ENCODE measurements at regions not wholly inside any gene's neighbourhood (a gene's known extent, or its start where the extent isn't known, plus 50 kb on each side); places are given as distances from the start of the nearest gene placed in this dataset.

DNA sequence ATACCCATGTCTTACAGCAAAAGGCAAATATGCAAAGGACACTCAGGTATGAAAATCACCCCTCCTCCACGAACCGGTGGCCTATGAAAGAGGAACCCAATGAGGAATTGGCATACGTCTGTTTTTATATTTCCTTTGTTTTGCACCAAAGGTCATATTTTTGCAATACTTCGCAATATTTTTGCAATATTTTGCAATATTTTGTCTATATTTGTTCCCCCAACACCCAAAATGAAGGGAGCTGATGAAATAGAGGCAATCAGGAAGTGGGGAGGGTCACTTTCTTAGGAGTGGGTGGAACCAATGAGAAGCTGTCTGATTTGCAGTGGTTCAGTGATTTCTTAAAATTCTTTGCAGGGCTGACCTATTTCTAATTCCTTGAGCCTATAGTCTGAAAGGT lies 296.8 kb upstream of the TSHZ2 start:
- intact Hi-C loops (cut with micrococcal nuclease), result no loop called here
- Histone ChIP-seq H3F3A (ENCODE audit: low read length, unreplicated experiment) (no peaks in the 10 kb centered on the region), H4K20me1 (ENCODE audit: low read length) (no peaks in the 10 kb centered on the region), H3K79me2 (ENCODE audit: low read length) (no peaks in the 10 kb centered on the region), H3K4me3 (ENCODE audit: low read length) (no peak overlapping the region), H3K9ac (ENCODE audit: low read length) (no peak overlapping the region), H3K36me3 (ENCODE audit: low read depth, low read length) (no peaks in the 10 kb centered on the region), H3K27me3 (ENCODE audit: low read length) (no peaks in the 10 kb centered on the region), H3K9me3 (ENCODE audit: low read length) (peaks cover 21% of the 10 kb centered on the region), H3K27ac (ENCODE audit: low read length) (no peak overlapping the region), H2AFZ (ENCODE audit: low read length) (no peak overlapping the region), H3K4me2 (ENCODE audit: low read length) (no peak overlapping the region), H3K4me1 (ENCODE audit: insufficient read depth, low read length) (no peaks in the 10 kb centered on the region), H3K9me2 (replicated peaks; ENCODE audit: low read length) (no peaks in the 10 kb centered on the region)
- POLR2A ChIA-PET (ENCODE audit: unreplicated experiment), result no interaction called here
- TF ChIP-seq, protein P1, sequence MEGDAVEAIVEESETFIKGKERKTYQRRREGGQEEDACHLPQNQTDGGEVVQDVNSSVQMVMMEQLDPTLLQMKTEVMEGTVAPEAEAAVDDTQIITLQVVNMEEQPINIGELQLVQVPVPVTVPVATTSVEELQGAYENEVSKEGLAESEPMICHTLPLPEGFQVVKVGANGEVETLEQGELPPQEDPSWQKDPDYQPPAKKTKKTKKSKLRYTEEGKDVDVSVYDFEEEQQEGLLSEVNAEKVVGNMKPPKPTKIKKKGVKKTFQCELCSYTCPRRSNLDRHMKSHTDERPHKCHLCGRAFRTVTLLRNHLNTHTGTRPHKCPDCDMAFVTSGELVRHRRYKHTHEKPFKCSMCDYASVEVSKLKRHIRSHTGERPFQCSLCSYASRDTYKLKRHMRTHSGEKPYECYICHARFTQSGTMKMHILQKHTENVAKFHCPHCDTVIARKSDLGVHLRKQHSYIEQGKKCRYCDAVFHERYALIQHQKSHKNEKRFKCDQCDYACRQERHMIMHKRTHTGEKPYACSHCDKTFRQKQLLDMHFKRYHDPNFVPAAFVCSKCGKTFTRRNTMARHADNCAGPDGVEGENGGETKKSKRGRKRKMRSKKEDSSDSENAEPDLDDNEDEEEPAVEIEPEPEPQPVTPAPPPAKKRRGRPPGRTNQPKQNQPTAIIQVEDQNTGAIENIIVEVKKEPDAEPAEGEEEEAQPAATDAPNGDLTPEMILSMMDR (conservative IDR thresholded peaks at IDR 0.05; ENCODE audit: low read depth, low read length), result no peak
- TF ChIP-seq EZH2 (IDR thresholded peaks at IDR 0.05; ENCODE audit: low read length, unreplicated experiment) (no peak), EZH2phosphoT487 (IDR thresholded peaks at IDR 0.05; ENCODE audit: borderline replicate concordance, low read length) (no peak)
- ATAC-seq (no peak), DNase-seq (no peak)
- CTCF ChIA-PET, result no interaction called here
- BruUV-seq (replicated peaks), result no TSS peak

DNA sequence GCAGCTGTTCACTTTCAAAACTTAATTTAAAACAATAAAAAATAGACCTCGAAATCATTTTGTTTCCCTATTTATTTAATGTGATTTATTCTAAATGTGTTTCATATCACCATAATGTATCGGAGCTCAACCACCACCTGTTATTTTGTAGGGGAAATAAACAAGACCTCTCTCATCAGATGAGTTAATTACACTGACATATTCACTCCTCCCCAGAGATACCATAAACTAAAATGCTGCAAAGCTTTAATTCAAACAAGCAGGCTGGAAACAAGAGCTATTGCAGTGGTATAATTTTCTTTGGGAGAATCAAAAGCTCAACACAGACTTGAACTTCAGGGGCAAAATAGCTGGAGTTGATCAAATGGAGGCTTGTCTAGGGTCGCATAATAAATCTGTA lies 303.5 kb upstream of the TSHZ2 start:
- no peaks in the 10 kb centered on the region for H3K36me3 ChIP-seq (ENCODE audit: low read depth, low read length)
- no peaks in the 10 kb centered on the region for H3K27me3 ChIP-seq (ENCODE audit: low read length)
- H3K4me2 ChIP-seq (ENCODE audit: low read length), result no peak overlapping the region
- no peaks in the 10 kb centered on the region for H4K20me1 ChIP-seq (ENCODE audit: low read length)
- no TSS peak for BruUV-seq (replicated peaks)
- no peaks in the 10 kb centered on the region for H3F3A ChIP-seq (ENCODE audit: low read length, unreplicated experiment)
- H3K9me3 ChIP-seq (ENCODE audit: low read length), result peaks cover 4% of the 10 kb centered on the region; the same call in 1 of the 2 replicates
- H3K9me2 ChIP-seq (replicated peaks; ENCODE audit: low read length), result no peaks in the 10 kb centered on the region
- intact Hi-C loops (cut with micrococcal nuclease), result no loop called here
- H3K4me3 ChIP-seq (ENCODE audit: low read length), result no peak overlapping the region
- H3K27ac ChIP-seq (ENCODE audit: low read length), result no peak overlapping the region
- no peaks in the 10 kb centered on the region for H3K79me2 ChIP-seq (ENCODE audit: low read length)
- no peak overlapping the region for H2AFZ ChIP-seq (ENCODE audit: low read length)
- TF ChIP-seq EZH2 (IDR thresholded peaks at IDR 0.05; ENCODE audit: low read length, unreplicated experiment), result no peak
- TF ChIP-seq EZH2phosphoT487 (IDR thresholded peaks at IDR 0.05; ENCODE audit: borderline replicate concordance, low read length), result no peak
- TF ChIP-seq, protein P1 (conservative IDR thresholded peaks at IDR 0.05; ENCODE audit: low read depth, low read length), result no peak
- DNase-seq (no peak), ATAC-seq (no peak)
- no peaks in the 10 kb centered on the region for H3K4me1 ChIP-seq (ENCODE audit: insufficient read depth, low read length)
- POLR2A ChIA-PET (ENCODE audit: unreplicated experiment), result no interaction called here
- CTCF ChIA-PET, result no interaction called here
- H3K9ac ChIP-seq (ENCODE audit: low read length), result no peak overlapping the region

DNA sequence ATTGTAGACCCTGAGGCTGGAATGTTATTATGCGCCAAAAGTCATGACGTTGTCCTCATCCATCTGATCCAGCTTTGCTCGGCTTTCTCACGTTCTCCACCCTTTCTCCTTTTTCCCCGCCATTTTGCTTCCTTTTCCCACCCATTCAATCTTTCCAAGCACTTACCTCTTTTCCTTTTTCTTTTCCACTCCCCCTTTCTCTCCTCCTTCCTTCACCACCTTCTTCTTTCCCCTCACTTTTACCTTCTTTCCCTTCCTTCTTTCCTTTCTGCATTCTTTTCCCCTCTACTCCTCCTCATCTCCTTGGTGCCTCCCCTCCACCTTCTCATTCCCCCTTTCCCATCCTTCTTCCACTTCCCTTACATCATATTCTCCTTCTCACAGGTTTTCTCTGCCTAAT lies 304.8 kb upstream of the TSHZ2 start:
- Histone ChIP-seq H3K79me2 (ENCODE audit: low read length) (no peaks in the 10 kb centered on the region), H3K9me2 (replicated peaks; ENCODE audit: low read length) (no peaks in the 10 kb centered on the region), H4K20me1 (ENCODE audit: low read length) (no peaks in the 10 kb centered on the region), H3K27me3 (ENCODE audit: low read length) (no peaks in the 10 kb centered on the region), H3K4me2 (ENCODE audit: low read length) (no peak overlapping the region), H3K4me1 (ENCODE audit: insufficient read depth, low read length) (no peaks in the 10 kb centered on the region), H2AFZ (ENCODE audit: low read length) (no peak overlapping the region), H3F3A (ENCODE audit: low read length, unreplicated experiment) (no peaks in the 10 kb centered on the region), H3K36me3 (ENCODE audit: low read depth, low read length) (no peaks in the 10 kb centered on the region), H3K27ac (ENCODE audit: low read length) (no peak overlapping the region), H3K9me3 (ENCODE audit: low read length) (peaks cover 4% of the 10 kb centered on the region; the same call in 1 of the 2 replicates), H3K9ac (ENCODE audit: low read length) (no peak overlapping the region), H3K4me3 (ENCODE audit: low read length) (no peak overlapping the region)
- ATAC-seq, result no peak
- CTCF ChIA-PET, result no interaction called here
- intact Hi-C loops (cut with micrococcal nuclease), result no loop called here
- TF ChIP-seq EZH2phosphoT487 (IDR thresholded peaks at IDR 0.05; ENCODE audit: borderline replicate concordance, low read length), result no peak
- TF ChIP-seq, protein P1 (conservative IDR thresholded peaks at IDR 0.05; ENCODE audit: low read depth, low read length), result no peak
- TF ChIP-seq EZH2 (IDR thresholded peaks at IDR 0.05; ENCODE audit: low read length, unreplicated experiment), result no peak
- POLR2A ChIA-PET (ENCODE audit: unreplicated experiment), result no interaction called here
- DNase-seq, result no peak
- no TSS peak for BruUV-seq (replicated peaks)
